HG03558 (cell line): ENCODE measurements at regions not wholly inside any gene's neighbourhood (a gene's known extent, or its start where the extent isn't known, plus 50 kb on each side); places are given as distances from the start of the nearest gene placed in this dataset.
A peak's percentile ranks its signal among the peaks of the same experiment; 100 is the strongest.

ENCODE experiments used
- ATAC-seq: cut with Tn5 transposase; IDR thresholded peaks from one replicate; pipeline ENCODE4 v1.9.1; 2021; ENCODE audit warnings: moderate number of reproducible peaks; ENCODE audit not compliant: unreplicated experiment; ENCODE audit errors: extremely low read depth

GRCh38 chr12:87302126-87302745 lies 727.0 kb downstream of the C12orf50 start:
- no peak for ATAC-seq

- no peak for ATAC-seq
Measured at GRCh38 chr12:87290505-87290904, 738.7 kb downstream of the C12orf50 start.

DNA sequence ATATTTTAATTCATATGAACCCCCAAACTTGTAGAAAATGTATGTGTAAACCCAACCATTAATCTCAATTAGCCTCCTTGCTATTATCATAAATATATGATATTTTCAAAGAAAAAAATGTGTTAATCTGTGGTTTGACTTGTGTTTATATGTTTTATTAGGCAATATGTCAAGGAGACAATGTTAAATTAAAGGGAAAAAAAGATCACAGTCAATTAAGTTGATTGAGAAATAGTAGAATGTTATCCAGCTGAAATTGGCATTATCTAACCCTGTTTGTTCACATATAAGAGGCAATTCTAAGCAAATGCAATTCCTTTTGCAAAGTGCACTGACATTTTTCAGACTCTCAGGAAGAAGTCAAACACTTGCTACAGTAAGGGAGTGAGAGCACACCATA lies 745.3 kb downstream of the C12orf50 start:
- ATAC-seq: no peak

- ATAC-seq: no peak
Measured at GRCh38 chr12:87283111-87283510, 746.1 kb downstream of the C12orf50 start.

DNA sequence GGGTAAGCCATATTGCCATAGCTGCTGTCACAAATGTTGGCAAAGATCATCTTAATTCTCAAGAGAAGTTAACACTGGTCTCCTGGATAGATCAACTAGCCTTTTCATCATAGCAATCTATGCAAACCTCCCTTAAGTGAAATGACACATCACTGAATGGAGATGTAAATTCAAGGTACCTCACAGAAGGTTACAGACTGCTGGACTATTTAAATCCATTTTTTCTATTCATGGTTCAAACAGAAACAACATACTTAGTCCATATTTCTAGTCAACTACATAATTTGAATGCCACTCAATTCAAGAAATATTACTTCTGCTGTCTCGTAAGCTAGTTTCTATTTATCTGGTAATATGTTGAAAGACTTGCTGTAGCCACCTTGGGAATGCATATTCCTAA lies 748.3 kb downstream of the C12orf50 start:
- no peak for ATAC-seq

DNA sequence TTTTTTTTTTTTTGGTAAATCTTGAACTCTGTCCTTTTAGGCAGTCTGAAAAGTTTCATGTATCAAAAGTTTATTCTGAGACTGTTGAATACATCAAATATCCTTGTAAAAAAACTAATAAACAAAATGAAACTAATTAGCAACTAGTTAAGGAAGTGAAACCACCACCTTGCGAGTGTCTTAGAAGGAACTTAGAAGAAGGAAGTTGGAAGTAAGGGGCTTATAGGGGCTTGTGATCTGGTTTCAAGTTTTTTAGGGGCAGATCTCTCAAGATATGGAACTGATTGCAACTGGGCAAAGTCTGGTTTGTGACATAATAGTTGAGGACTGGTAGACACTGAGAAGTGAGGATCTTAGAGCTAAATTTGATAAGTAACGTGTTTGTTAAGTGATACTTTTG lies 748.8 kb downstream of the C12orf50 start:
- ATAC-seq: peak; percentile 83

GRCh38 chr12:87274594-87275245 lies 754.5 kb downstream of the C12orf50 start:
- ATAC-seq: no peak

- no peak for ATAC-seq
Measured at GRCh38 chr12:87272851-87273250, 756.4 kb downstream of the C12orf50 start.

- ATAC-seq: no peak
Measured at GRCh38 chr12:87270919-87271318, 758.3 kb downstream of the C12orf50 start.

- ATAC-seq: no peak
Measured at GRCh38 chr12:87266305-87266704, 762.9 kb downstream of the C12orf50 start.

DNA sequence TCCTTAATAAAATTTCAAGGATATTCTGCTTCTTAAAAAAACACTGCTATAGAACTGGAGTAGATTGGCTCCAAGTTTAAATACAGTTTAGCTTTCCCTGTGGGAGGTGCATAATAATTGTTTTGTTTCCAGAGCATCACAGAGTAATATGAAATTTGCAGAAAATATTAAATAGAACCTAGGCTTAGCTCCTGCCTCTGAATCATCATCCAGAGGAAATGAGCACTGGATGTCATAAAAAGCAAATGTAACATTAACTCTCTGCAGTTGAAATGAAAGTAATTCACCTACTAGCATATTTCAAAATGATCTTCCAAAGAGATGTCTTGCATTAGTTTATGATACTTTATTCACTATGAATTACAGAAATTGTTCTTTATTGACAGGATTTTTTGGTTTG lies 769.8 kb downstream of the C12orf50 start:
- no peak for ATAC-seq

DNA sequence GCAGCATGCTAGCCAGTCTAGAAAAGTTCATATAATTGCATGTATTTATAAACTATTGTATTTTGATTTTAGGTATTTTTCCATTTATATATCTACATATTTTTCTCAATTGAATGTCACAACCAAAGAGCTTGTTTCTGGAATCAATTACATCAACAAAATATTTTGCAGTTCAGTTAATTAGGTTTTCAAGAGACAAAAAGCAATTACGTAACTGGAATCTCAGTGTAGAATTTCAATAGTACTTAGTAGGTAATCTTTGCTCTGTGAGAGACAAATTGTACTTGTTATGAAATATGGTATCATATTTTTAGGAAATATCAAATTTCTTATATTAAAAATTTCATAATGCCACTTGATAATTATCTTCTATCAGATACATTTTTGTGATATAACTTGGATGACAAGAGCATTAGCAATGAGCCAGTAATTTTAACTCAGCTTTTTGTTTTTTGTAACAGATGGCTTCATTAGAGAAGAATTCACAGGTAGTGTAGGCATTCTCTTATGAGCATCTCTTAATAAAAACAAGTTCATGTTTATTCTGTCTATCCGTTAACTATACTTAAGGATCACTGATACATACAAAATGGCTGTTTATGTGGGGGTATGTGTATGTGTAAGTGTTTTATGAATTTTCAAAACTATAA lies 774.7 kb downstream of the C12orf50 start:
- no peak for ATAC-seq

GRCh38 chr12:87253157-87253556 lies 776.0 kb downstream of the C12orf50 start:
- no peak for ATAC-seq

DNA sequence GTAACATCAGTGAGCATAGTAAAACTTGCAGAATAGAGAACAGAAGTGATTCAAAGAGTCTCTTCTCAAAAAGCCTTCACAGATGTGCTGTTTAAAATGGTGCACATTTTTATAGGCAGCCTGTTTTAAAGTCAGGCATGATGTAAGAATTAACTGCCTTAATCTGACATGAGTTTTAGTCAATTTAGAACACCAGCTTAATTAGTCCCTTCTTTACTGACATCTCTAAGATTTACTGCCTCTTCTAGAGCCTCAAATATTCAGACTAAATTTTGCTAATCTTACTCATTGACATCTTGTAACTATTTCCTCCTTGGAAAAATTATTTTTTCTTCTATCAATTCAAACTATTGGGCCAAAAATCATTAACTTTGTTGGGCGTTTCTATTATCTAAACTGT lies 782.5 kb downstream of the C12orf50 start:
- no peak for ATAC-seq

DNA sequence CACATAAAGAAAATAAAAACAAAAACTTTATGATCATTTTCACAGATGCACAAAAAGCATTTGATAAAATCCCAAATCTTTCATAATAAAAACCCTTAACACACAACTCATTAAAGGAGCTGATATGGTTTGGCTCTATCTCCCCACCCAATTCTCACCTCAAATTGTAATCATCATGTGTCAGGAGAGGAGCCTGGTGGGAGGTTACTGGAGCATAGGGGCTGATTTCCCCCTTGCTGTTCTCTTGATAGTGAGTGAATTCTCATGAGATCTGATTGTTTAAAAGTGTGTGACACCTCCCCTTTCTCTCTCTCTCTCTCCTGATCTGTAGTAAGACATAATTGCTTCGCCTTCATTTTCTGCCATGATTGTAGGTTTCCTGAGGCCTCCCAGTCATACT lies 790.7 kb downstream of the C12orf50 start:
- no peak for ATAC-seq

GRCh38 chr12:87234898-87235297 lies 794.3 kb downstream of the C12orf50 start:
- ATAC-seq: no peak

GRCh38 chr12:87233671-87234070 lies 795.5 kb downstream of the C12orf50 start:
- ATAC-seq: no peak

GRCh38 chr12:87231818-87232217 lies 797.4 kb downstream of the C12orf50 start:
- no peak for ATAC-seq

GRCh38 chr12:87230441-87230840 lies 798.8 kb downstream of the C12orf50 start:
- ATAC-seq: no peak

GRCh38 chr12:87227162-87227561 lies 802.0 kb downstream of the C12orf50 start:
- ATAC-seq: no peak

- no peak for ATAC-seq
Measured at GRCh38 chr12:87217491-87217890, 811.7 kb downstream of the C12orf50 start.

- no peak for ATAC-seq
Measured at GRCh38 chr12:87216436-87216835, 812.8 kb downstream of the C12orf50 start.
